ENCODE measurements at regions not wholly inside any gene's neighbourhood (a gene's known extent, or its start where the extent isn't known, plus 50 kb on each side); places are given as distances from the start of the nearest gene placed in this dataset.

- peak; percentile 73 to 85 for DNase-seq
- Histone ChIP-seq H3K9me3 (ENCODE audit: control insufficient read depth, low read depth, low read length) (no peaks in the 10 kb centered on the region), H3K27ac (ENCODE audit: low read length) (no peak overlapping the region), H3K36me3 (ENCODE audit: control insufficient read depth, insufficient read depth, low read length) (no peaks in the 10 kb centered on the region), H3K27me3 (ENCODE audit: control insufficient read depth, insufficient read depth, low read length) (no peaks in the 10 kb centered on the region), H3K4me3 (ENCODE audit: low read length) (no peak overlapping the region), H3K4me1 (ENCODE audit: control insufficient read depth, insufficient read depth, low read length) (no peaks in the 10 kb centered on the region)
- WGBS (ENCODE audit: insufficient coverage, low lambda C conversion rate), result no CpG with 5 or more reads among the region's 10 CpGs
These were observed 285.4 kb downstream of the THBS2 start for GRCh38 chr6:168968228-168968627.

- no peak for DNase-seq
- no peaks in the 10 kb centered on the region for H3K27me3 ChIP-seq (ENCODE audit: control insufficient read depth, insufficient read depth, low read length)
- H3K4me1 ChIP-seq (ENCODE audit: control insufficient read depth, insufficient read depth, low read length), result no peaks in the 10 kb centered on the region
- WGBS (ENCODE audit: insufficient coverage, low lambda C conversion rate), result no CpG with 5 or more reads among the region's 3 CpGs
- no peaks in the 10 kb centered on the region for H3K9me3 ChIP-seq (ENCODE audit: control insufficient read depth, low read depth, low read length)
- H3K4me3 ChIP-seq (ENCODE audit: low read length), result no peak overlapping the region
- H3K27ac ChIP-seq (ENCODE audit: low read length), result no peak overlapping the region
- H3K36me3 ChIP-seq (ENCODE audit: control insufficient read depth, insufficient read depth, low read length), result no peaks in the 10 kb centered on the region
These were observed 286.2 kb downstream of the THBS2 start for GRCh38 chr6:168967281-168967925.

GRCh38 chr6:168964138-168964835 is 289.4 kb downstream of the THBS2 start:
- no peak for DNase-seq
- Histone ChIP-seq H3K9me3 (ENCODE audit: control insufficient read depth, low read depth, low read length) (no peaks in the 10 kb centered on the region), H3K27ac (ENCODE audit: low read length) (no peak overlapping the region), H3K4me3 (ENCODE audit: low read length) (no peak overlapping the region), H3K27me3 (ENCODE audit: control insufficient read depth, insufficient read depth, low read length) (no peaks in the 10 kb centered on the region), H3K4me1 (ENCODE audit: control insufficient read depth, insufficient read depth, low read length) (no peaks in the 10 kb centered on the region), H3K36me3 (ENCODE audit: control insufficient read depth, insufficient read depth, low read length) (no peaks in the 10 kb centered on the region)
- no CpG with 5 or more reads among the region's 14 CpGs for WGBS (ENCODE audit: insufficient coverage, low lambda C conversion rate)

GRCh38 chr6:168962886-168963285 is 290.8 kb downstream of the THBS2 start:
- no peaks in the 10 kb centered on the region for H3K9me3 ChIP-seq (ENCODE audit: control insufficient read depth, low read depth, low read length)
- DNase-seq, result no peak
- no peaks in the 10 kb centered on the region for H3K36me3 ChIP-seq (ENCODE audit: control insufficient read depth, insufficient read depth, low read length)
- no peak overlapping the region for H3K27ac ChIP-seq (ENCODE audit: low read length)
- WGBS (ENCODE audit: insufficient coverage, low lambda C conversion rate), result 93% methylated on average over 5 of the region's 14 CpGs
- H3K4me1 ChIP-seq (ENCODE audit: control insufficient read depth, insufficient read depth, low read length), result no peaks in the 10 kb centered on the region
- no peaks in the 10 kb centered on the region for H3K27me3 ChIP-seq (ENCODE audit: control insufficient read depth, insufficient read depth, low read length)
- no peak overlapping the region for H3K4me3 ChIP-seq (ENCODE audit: low read length)

- Histone ChIP-seq H3K27ac (ENCODE audit: low read length) (no peak overlapping the region), H3K4me3 (ENCODE audit: low read length) (no peak overlapping the region), H3K4me1 (ENCODE audit: control insufficient read depth, insufficient read depth, low read length) (no peaks in the 10 kb centered on the region), H3K9me3 (ENCODE audit: control insufficient read depth, low read depth, low read length) (no peaks in the 10 kb centered on the region), H3K27me3 (ENCODE audit: control insufficient read depth, insufficient read depth, low read length) (no peaks in the 10 kb centered on the region), H3K36me3 (ENCODE audit: control insufficient read depth, insufficient read depth, low read length) (no peaks in the 10 kb centered on the region)
- WGBS (ENCODE audit: insufficient coverage, low lambda C conversion rate), result 80% methylated on average over 1 of the region's 13 CpGs
- DNase-seq, result no peak
These were observed 292.4 kb downstream of the THBS2 start for GRCh38 chr6:168961264-168961656.

DNA sequence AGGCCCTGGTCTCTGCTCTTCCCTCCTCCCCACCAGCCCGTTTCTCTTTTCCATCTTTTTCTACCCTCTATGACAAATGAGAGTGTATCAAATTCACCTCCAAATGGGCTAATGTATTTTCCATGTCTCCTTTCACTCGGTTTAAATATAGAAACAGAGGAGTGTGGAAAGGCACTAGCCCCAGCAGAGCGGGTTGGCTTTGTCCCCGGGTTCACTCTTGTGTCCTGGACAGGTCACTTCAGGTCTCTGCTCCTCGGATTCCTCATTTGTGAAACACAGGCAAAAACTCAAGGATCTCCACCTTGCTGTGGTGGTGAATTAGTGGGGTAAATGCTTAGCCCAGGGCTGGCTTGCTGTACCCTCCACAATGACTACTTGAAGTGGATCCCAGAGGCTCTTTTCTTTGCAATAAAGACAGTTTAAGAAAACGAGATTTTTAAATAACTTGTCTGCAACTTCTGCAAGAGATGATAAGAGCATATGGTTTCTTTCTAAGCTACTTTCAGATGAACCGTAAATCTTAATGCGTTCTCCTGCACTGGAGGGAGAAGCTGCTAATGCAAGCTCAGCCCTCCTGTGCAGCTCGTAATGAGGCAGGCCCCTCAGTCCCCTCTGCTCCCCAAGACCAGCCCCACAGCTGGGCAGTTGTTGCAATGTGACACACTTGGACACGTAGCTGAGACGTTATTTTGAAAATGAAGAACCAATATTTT is 292.9 kb downstream of the THBS2 start:
- no peak overlapping the region for H3K4me3 ChIP-seq (ENCODE audit: low read length)
- WGBS (ENCODE audit: insufficient coverage, low lambda C conversion rate), result 100% methylated on average over 1 of the region's 11 CpGs
- no peaks in the 10 kb centered on the region for H3K9me3 ChIP-seq (ENCODE audit: control insufficient read depth, low read depth, low read length)
- H3K27ac ChIP-seq (ENCODE audit: low read length), result no peak overlapping the region
- DNase-seq, result no peak
- no peaks in the 10 kb centered on the region for H3K36me3 ChIP-seq (ENCODE audit: control insufficient read depth, insufficient read depth, low read length)
- H3K4me1 ChIP-seq (ENCODE audit: control insufficient read depth, insufficient read depth, low read length), result no peaks in the 10 kb centered on the region
- no peaks in the 10 kb centered on the region for H3K27me3 ChIP-seq (ENCODE audit: control insufficient read depth, insufficient read depth, low read length)

DNA sequence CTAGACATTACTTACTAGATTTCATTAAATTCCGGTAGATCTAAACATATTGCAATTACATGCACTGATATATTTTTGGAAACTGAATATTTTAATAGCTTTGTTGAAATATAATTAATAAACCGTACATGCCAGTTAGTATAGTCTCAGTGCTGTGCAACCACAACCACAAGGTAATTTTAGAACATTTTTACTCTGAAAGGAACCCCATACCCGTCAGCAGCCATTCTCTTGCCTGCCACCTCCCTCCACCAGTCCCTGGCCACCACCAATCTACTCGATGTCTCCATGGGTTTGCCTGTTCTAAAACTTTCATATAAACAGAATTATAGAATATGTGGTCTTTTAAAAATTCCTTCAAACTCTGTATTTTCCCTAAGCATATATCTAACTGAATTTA is 293.9 kb downstream of the THBS2 start:
- Histone ChIP-seq H3K27ac (ENCODE audit: low read length) (no peak overlapping the region), H3K9me3 (ENCODE audit: control insufficient read depth, low read depth, low read length) (no peaks in the 10 kb centered on the region), H3K36me3 (ENCODE audit: control insufficient read depth, insufficient read depth, low read length) (no peaks in the 10 kb centered on the region), H3K4me3 (ENCODE audit: low read length) (no peak overlapping the region), H3K27me3 (ENCODE audit: control insufficient read depth, insufficient read depth, low read length) (no peaks in the 10 kb centered on the region), H3K4me1 (ENCODE audit: control insufficient read depth, insufficient read depth, low read length) (no peaks in the 10 kb centered on the region)
- 90% methylated on average over 2 of the region's 4 CpGs for WGBS (ENCODE audit: insufficient coverage, low lambda C conversion rate)
- DNase-seq, result no peak

- Histone ChIP-seq H3K36me3 (ENCODE audit: control insufficient read depth, insufficient read depth, low read length) (no peaks in the 10 kb centered on the region), H3K4me3 (ENCODE audit: low read length) (no peak overlapping the region), H3K4me1 (ENCODE audit: control insufficient read depth, insufficient read depth, low read length) (no peaks in the 10 kb centered on the region), H3K27ac (ENCODE audit: low read length) (no peak overlapping the region), H3K9me3 (ENCODE audit: control insufficient read depth, low read depth, low read length) (no peaks in the 10 kb centered on the region), H3K27me3 (ENCODE audit: control insufficient read depth, insufficient read depth, low read length) (no peaks in the 10 kb centered on the region)
- DNase-seq, result peak; percentile 43 to 57
- WGBS (ENCODE audit: insufficient coverage, low lambda C conversion rate), result 80% methylated on average over 2 of the region's 6 CpGs
These were observed 296.5 kb downstream of the THBS2 start for GRCh38 chr6:168956884-168957730.

DNA sequence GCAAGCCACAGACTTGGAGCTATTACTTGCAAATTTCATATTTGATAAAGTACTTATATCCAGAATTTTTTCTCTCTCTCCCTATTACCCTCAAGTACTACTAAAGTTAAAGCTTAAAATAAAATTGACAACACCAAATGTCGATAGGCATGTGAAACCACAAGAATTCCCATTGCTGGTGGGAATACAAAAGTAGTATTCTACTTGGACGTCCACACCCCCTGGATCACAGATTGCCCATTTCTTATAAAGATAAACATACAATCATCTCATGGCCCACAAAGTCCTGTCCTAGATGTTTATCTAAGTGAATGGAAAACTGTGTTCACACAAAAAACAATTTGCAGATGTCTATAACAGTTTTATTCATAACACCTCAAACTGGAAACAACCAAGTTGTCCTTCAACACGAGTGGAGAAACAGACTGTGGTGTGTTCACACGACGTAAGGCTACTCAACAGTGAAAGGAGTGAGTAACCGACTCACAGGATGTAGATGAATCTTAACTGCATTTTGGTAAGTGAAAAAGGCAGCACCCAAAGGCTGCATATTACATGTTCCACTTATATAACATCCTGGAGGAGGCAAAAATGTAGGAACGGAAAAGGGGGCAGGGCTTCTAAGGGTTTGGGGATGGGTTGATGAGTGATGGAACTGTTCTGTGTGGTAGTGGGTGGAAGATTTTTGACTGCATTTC is 297.4 kb downstream of the THBS2 start:
- Histone ChIP-seq H3K27ac (ENCODE audit: low read length) (no peak overlapping the region), H3K27me3 (ENCODE audit: control insufficient read depth, insufficient read depth, low read length) (no peaks in the 10 kb centered on the region), H3K9me3 (ENCODE audit: control insufficient read depth, low read depth, low read length) (no peaks in the 10 kb centered on the region), H3K4me3 (ENCODE audit: low read length) (no peak overlapping the region), H3K36me3 (ENCODE audit: control insufficient read depth, insufficient read depth, low read length) (no peaks in the 10 kb centered on the region), H3K4me1 (ENCODE audit: control insufficient read depth, insufficient read depth, low read length) (no peaks in the 10 kb centered on the region)
- DNase-seq, result no peak
- 58% methylated on average over 4 of the region's 7 CpGs for WGBS (ENCODE audit: insufficient coverage, low lambda C conversion rate)

GRCh38 chr6:168953461-168953860 is 300.2 kb downstream of the THBS2 start:
- no peak overlapping the region for H3K27ac ChIP-seq (ENCODE audit: low read length)

More at GRCh38 chr6:168953461-168953860, 300.2 kb downstream of the THBS2 start:
- no peak for DNase-seq
- WGBS (ENCODE audit: insufficient coverage, low lambda C conversion rate), result 82% methylated on average over 2 of the region's 6 CpGs
- Histone ChIP-seq H3K4me1 (ENCODE audit: control insufficient read depth, insufficient read depth, low read length) (no peaks in the 10 kb centered on the region), H3K27me3 (ENCODE audit: control insufficient read depth, insufficient read depth, low read length) (peaks cover under 1% of the 10 kb centered on the region), H3K9me3 (ENCODE audit: control insufficient read depth, low read depth, low read length) (no peaks in the 10 kb centered on the region), H3K4me3 (ENCODE audit: low read length) (no peak overlapping the region), H3K36me3 (ENCODE audit: control insufficient read depth, insufficient read depth, low read length) (no peaks in the 10 kb centered on the region)
